GM18502 (cell line): ENCODE measurements at regions not wholly inside any gene's neighbourhood (a gene's known extent, or its start where the extent isn't known, plus 50 kb on each side); places are given as distances from the start of the nearest gene placed in this dataset.

Experiments
- ATAC-seq: cut with Tn5 transposase; IDR thresholded peaks from one replicate; pipeline ENCODE4 v1.9.1; 2021; ENCODE audit warnings: mild to moderate bottlenecking; ENCODE audit not compliant: unreplicated experiment, poor library complexity

DNA sequence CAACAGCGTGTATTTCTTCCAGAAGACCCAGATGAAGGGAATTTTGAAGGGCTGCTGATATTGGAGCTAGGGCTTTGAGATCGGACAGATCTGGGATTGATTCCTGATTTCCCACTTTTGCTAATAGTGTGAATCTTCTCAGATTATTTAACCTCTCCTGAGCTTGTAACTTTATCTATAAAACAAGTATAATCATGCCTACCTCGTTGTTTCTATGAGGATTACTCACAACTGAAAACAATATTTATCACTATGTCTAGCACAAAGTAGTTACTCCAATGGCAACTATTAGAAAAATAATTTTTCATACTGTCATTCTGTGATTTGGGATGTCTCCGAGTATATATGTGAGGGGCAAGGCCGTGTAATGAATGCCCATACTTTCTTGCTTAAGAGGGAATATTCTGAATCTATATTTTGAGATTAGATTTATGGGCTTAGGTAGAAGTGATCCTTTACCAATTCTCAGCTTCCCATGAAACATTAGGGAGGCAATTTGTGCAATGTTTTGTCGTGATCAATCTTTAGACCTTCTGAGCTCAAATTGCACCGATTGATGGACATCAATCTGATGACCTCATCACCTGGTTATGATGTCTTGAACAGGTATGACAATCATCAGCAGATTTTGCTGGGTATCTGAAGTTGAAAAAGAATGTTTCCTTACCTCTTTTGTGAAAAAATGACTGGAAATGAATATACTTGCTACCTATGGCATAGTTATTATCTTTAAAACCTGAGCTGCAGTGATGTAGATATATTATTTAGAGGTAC lies 339.9 kb downstream of the KCNS3 start:
- no peak for ATAC-seq

DNA sequence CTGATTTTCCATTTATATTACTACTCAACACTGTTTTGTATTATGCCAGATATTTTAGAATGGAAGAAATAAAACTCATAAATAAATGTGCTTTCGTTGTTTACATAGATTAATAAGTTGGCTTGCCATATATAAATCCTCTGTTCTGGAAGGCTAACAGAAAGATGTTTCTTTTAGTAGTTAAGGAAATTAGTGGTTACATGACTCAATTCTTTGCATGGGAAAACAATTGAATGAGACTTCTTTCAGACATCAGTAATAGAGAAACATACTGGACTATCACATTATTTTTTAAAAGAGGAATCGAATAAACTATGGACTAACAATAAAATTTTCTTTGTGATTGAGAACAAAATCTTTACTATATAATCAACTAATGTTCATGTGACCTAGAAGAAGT lies 336.5 kb downstream of the KCNS3 start:
- ATAC-seq = no peak

DNA sequence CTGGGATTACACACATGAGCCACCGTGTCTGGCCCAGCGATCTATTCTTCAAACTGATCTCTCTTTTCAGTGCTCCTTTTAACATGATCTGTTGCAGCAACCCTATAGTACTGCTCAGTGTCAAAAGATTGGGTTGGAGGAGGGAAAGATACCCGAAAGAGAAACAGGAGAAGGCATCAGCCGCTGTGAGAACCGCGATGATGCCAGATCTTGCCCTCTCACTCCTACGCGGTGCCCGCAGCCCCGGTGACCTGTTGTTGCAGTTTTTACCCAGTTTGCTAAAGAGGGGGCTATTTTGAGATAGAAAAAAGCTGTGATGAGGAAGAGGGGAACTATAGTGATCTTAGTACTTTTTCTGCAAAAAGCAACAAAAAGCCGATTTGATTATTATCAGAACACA lies 335.5 kb downstream of the KCNS3 start:
- no peak for ATAC-seq

DNA sequence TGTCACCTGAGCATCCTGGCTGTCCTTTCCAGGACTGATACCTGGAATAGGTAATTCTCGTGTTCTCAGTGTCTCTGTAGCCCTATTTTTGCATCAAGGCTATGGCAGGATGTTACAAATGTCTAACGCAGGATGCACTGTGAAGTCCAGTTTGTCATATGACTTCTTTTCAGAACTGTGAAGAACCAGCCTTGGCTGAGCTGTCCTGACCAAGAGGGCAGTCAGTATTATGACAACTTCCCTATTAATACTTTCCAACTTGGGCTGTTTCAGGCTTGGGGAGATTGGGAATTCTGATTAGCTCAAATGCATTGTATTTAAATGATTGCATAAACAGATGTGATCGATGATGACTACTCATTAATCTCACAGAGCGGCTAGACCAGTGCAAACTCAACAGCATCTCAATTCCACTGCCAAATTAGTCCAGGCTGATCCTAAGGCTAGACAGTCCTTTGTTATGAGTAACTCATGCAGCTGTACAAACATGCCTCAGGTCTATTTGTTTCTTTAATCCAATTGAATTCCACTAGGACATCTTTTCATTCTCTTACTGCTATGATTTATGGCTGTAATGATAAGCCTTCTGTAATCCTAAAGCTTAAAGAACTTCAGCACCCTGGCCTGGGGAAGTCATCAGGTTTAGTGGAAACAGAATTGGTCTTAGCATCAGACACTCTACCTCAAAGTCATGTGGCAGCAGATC lies 331.6 kb downstream of the KCNS3 start:
- no peak for ATAC-seq

DNA sequence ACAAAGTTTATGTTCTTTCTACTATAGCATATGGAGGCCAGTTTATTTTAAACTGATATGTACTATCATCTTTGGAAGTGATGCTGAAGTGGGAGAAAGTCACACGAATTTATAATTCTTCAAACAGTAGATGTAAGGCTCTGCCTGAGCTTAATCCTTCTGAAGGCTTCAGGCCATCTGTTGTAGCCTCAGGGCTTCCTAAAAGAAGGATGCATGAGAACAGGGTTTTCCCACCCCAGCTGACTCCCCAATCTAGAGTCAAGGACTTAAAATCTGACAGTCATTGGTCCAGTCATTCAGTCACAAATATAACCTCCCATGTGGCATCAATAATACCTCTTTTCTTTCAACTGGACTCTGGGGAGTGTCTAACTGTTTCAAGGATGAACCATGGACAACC lies 330.5 kb downstream of the KCNS3 start:
- no peak for ATAC-seq

DNA sequence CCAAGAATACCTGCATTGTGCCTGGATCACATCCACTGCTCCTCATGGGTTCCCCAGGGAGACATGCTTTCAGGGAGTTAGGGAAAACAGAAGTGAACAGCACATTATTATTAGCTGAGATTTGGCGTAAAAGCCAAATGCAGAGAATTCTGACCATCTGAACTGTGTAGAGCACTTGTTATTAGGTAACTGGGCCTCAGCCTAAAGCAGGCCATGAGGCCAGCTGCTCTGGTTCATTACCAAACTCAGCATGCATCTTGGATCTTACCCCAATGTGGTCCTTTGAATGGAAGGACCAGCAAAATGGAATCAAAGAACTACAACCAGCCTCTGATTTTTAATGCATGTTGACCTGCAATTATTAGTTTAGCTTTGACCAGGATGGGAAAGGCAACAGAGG lies 322.3 kb downstream of the KCNS3 start:
- ATAC-seq = no peak

DNA sequence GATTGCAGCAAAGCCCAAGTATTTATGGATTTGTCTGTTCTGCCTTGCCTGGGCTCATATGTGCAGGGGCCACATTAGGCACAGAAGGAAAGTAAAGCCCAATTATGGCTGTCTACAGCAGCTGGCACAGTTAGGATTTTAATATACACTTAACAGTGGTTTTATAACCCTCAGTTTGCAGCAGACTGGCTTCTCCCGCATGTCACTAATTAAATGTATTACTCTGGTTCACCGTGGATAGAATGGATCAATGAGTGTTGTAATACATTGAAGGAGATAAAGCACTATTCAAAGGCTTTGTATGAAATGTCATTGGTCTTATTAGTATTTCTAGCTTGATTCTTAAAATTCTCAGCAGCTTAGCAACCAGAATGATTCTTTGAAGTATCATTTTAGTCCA lies 320.2 kb downstream of the KCNS3 start:
- ATAC-seq = no peak

DNA sequence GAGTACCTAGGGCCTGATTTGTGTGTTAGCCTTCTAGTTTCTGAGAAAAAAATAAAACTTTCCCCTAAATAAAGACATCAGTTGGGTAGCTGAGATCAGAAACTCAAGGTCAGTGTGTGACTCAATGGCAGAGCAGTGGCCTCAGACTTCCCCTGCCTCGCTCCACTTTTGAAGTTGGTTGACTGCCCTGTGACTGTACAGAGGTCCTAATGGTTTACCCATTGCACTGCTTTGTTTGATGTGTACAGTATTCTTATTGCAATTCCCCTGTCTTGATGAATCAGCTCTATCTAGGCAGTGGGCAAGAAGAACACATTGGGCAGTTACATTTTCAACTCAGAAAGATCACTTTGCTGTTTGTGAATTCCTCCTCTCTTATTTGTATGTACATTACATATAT lies 315.7 kb downstream of the KCNS3 start:
- no peak for ATAC-seq

DNA sequence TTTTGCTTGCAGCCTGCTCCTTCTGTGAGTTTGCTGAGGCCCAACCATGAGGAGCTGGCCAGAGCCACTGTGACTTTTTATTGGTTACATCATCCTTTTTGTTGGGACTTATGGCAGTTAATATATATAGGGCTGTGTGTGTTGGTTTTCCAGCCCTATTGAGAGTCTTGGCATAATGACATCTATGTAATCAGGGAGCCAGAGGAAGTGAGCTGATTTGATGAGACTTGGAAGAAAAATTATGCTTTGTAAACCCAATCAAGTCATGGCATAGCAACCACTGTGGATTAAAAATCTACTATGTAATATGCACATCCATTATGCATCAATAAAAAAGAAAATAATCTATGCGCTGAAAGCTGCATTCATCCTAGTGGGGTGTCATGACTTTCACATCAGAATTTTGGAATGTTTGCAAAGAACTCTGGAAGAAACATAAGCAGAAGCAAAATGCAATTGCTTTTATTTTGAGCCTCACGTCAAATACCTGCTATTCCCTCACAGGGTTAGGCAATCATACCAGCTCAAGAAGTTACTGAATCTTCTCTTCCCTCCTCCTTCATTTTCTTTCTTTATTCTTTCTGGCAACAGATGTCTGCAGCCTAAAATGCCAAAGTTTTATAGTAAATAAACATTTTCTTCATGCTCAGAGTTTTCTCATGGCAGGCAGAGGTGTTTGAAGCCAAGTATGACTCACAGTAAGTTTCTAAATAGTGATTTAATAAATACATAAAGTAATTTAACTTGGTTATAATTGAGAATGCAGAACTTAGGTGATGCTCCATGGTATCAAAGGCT lies 308.5 kb downstream of the KCNS3 start:
- ATAC-seq = no peak

DNA sequence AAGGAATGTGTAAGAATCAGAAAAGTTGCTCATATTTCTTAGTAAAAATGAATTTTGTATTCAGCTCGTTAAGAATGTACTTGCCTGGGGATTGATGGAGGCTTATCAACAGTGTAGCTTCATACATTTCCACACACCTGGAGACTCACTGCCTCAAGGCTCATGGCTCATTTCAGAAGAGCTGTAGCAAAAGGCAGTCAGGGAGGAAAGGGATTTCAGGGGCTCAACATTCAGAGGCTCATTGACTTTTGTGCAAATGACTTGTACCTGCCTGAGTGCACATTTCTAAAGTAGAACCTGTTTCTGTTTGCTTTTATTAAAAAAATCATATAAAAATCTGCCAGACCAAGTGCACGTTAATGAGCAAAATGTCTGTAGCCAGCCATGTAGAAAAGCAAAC lies 304.4 kb downstream of the KCNS3 start:
- ATAC-seq = no peak

DNA sequence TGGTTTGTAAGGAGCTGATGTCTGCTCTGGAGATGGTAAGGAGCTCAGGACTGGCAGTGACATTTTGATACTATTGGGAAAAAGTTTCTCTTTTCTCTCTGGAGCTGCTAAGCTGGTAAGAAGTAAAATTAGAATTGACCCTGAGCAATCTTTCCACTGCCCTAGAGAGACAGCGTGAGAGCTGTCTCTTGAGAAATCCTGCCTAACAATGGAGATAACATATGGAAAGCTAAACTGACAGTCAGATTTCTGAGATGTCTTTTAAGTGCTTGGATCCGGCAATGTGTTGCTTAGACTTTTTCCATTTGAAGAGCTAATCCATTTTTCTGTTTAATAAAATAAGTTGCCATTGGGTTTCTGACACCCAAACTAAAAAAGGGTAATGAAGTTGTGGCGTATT lies 302.4 kb downstream of the KCNS3 start:
- no peak for ATAC-seq

DNA sequence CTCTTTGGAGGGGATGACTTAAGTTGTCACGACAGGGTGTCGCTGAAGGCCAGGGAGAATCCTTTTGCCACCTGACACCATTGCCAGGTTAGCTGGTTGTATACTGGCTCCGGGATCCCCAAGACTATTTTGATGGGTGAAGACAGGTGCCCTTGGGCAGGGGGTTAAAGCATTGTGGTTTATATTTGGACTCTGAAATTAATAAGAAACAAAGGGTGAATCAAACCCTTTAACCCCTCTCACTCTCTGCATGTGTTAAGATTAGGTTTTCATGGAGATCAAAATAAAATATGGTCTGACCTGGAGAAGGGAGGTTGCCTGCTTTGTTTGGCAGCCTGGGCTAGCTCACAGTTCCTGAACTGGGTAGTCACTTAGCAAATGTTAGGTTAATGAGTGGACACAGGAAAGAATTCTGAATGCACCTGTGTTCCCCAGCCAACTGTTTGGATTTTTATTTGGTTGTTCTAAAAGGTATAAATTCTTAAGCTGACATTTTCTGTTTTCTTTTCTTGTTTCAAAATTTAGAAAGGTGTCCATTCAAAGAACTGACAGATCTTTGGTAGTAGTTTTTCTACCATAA lies 301.7 kb downstream of the KCNS3 start:
- no peak for ATAC-seq

DNA sequence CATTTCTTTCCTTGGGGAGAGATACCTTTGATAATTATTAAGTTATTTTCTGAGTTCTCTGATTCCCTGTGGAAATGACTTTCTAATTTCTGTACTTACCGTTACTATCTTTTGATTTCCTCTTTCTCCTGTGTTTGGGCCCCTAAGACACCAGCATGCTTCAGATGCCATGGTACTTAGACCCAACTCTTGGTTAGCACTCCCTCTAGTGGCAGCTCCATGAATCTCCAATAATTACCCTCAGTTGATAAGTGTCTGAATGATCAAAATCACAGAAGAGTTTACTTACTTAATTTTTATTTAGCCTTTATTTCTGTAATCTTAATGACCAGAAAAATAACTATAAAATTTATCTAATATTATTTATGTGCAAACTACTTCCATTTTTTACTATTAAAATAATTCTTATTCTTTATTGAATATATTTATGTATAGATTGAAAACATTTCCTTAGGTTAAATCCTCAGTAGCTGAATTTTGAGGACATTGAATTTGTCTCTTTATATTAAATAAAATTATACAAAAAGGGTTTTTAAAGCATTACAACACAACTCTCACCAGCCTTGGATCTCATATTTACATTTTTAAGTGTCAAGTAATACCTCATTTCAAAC lies 300.4 kb downstream of the KCNS3 start:
- peak; percentile 98 for ATAC-seq

DNA sequence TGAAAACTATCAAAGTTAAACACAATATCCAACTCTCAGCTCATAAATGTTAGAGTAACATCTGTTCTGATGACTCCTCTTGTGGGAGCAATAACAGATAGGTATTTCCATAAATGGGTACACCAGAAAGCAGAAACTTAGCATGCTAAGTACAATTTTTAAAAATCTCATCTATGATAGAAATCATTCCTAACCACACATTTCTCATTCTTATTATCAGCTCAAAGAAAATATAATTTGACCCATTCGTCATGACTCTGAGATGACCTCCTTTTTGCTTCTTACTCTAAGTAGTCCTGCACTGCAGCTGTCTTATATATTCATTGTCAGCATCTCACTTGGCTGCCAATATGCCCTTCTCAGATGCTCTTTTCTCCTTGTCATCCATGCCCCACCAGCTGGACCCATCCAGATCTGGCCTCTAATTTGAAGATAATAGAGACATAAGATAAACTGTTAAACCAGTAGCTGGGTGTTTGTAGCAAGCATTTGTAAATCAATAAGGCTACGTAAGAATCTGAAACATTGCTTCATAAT lies 298.3 kb downstream of the KCNS3 start:
- ATAC-seq = no peak

DNA sequence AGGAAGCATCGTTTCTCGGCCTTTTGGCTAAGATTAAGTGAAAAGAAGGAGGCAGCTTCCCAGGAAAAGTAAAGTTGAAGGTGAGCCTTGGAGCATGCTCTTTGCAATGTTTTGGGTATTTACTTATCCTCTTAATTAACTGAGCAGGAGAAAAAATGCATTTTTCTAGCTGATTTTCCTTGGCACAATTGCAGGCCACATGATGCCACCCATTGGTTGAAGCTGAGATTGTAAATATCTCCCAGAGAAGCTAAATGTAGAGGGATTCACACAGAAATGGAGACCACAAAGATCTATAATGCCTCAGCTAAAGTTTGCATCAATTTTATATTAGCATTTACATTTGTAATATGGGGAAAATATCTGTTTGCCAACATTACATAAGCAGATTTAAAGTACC lies 294.1 kb downstream of the KCNS3 start:
- no peak for ATAC-seq

DNA sequence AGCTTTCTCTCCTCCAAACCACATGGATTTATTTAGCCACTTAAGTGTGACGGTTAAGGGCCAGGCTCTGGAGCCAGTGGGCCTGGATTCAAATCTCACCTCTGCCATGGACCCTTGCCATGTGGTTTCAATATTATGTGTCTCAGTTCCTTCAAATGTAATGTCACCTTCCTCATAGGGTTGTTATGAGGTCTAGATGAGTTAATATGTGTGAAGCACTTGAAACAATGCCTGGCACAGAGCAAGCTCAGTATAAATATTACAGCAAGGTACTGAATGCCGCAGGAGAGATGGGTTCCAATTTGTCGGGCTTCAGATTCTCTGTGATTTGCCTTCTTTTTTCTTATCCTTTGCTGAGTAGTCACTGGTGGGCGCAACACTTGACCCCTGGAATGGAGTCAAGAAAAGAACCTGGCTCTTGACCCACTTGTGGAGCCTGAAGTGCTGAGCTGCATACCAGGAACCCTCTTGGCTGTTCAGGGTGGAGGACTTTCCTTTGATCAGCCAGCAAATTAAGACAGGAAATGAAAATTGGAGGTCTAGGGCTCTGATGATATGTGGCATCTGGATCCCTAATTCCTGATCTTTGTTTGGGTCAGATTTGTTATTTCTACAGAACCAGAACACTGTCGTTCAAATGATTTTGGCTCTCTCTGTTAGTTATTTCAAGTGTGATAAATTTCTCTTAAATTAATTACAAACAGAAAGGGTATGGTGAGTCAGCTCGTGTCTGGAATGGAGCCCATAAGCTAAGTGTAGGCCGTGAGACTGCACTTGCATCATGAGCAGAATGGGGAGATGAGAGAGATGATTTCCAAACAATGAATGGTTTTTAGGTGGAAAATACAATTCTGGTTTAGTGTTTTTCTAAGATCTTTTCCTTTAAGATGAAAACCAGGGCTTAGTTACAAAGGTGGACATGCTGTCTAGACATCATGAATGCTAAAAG lies 293.0 kb downstream of the KCNS3 start:
- no peak for ATAC-seq

DNA sequence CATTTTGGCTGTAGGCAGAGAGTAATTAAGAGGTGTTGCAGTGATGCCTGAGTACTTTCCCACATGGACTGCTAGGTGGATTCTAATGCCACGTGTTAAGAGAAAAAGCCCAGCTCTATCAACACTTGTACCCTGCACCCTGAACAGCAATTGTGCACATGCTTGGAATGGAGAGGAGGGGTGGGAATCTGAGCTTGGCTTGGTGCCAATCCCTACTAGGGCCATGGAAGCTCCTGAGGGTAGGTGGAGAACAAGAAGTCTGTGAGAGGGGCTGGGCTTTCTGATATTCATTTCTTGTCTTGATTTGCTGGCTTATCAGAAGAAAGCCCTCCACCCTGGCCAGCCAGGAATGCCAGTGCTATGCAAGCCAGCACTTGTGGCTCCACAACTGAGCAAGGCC lies 292.2 kb downstream of the KCNS3 start:
- ATAC-seq = no peak

DNA sequence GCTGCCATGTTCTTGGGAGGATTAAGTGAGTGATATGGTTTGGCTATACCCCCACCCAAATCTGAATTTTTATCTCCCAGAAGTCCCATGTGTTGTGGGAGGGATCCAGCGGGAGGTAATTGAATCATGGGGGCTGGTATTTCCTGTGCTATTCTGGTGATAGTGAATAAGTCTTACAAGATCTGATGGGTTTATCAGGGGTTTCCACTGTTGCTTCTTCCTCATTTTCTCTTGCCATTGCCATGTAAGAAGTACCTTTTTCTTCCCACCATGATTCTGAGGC lies 291.4 kb downstream of the KCNS3 start:
- no peak for ATAC-seq

DNA sequence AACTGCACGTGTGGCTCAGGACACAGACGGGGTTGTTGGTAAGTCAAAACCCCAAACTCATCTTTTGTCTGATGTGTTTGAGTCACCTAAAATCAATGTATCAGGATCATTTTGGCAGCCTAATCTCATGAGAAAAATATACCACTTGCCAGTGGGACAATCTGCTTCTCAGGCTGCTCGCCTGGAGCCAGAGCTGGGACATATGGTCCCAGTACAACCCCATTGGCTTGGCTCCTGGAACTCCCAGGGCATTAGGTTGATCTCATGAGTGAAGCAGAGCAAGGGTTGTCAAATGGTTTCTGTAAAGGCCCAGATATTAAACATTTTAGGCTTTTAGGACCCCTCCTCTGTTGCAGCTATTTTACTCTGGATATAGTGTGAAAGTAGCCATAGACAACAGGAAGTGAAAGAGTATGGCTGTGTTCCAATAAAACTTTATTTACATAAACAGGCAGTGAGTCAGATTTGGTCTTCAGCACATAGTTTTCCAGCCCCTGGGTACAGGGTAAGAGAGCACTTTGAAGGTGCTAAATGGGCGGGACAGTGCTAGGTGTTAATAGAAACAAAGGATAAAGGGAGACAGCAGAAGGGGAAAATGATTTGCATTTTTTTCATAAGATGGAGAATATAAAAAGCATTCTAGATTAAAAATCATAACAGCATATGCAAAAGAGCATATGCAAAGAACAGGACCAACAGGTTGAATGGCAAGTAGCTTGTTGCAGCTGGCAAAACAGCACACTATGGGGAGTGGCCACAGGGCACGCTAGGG lies 290.8 kb downstream of the KCNS3 start:
- no peak for ATAC-seq
